ENCODE measurements at regions not wholly inside any gene's neighbourhood (a gene's known extent, or its start where the extent isn't known, plus 50 kb on each side); places are given as distances from the start of the nearest gene placed in this dataset.

GRCh38 chr6:55977959-55978665, 102.7 kb upstream of the BMP5 start:
- DNase-seq (ENCODE audit: low read depth): no peak
- no peak for TF ChIP-seq CTCF (conservative IDR thresholded peaks at IDR 0.05; ENCODE audit: low read depth, low read length)
- no peak overlapping the region for H3K4me3 ChIP-seq (ENCODE audit: low read depth, low read length)

GRCh38 chr6:55974688-55975087, 99.3 kb upstream of the BMP5 start:
- no peak for TF ChIP-seq CTCF (conservative IDR thresholded peaks at IDR 0.05; ENCODE audit: low read depth, low read length)
- no peak overlapping the region for H3K4me3 ChIP-seq (ENCODE audit: low read depth, low read length)
- DNase-seq (ENCODE audit: low read depth): no peak

GRCh38 chr6:55972091-55972490, 96.7 kb upstream of the BMP5 start:
- no peak for TF ChIP-seq CTCF (conservative IDR thresholded peaks at IDR 0.05; ENCODE audit: low read depth, low read length)
- DNase-seq (ENCODE audit: low read depth): no peak
- no peak overlapping the region for H3K4me3 ChIP-seq (ENCODE audit: low read depth, low read length)

GRCh38 chr6:55969526-55969925, 94.1 kb upstream of the BMP5 start:
- no peak for DNase-seq (ENCODE audit: low read depth)
- no peak overlapping the region for H3K4me3 ChIP-seq (ENCODE audit: low read depth, low read length)
- TF ChIP-seq CTCF (conservative IDR thresholded peaks at IDR 0.05; ENCODE audit: low read depth, low read length): no peak

GRCh38 chr6:55968926-55969325, 93.5 kb upstream of the BMP5 start:
- TF ChIP-seq CTCF (conservative IDR thresholded peaks at IDR 0.05; ENCODE audit: low read depth, low read length): no peak
- DNase-seq (ENCODE audit: low read depth): no peak
- H3K4me3 ChIP-seq (ENCODE audit: low read depth, low read length): no peak overlapping the region

- no peak for TF ChIP-seq CTCF (conservative IDR thresholded peaks at IDR 0.05; ENCODE audit: low read depth, low read length)
- no peak for DNase-seq (ENCODE audit: low read depth)
Observed at GRCh38 chr6:55964136-55964535, 88.7 kb upstream of the BMP5 start.

GRCh38 chr6:55963301-55963700, 87.9 kb upstream of the BMP5 start:
- DNase-seq (ENCODE audit: low read depth): peak; percentile 45
- no peak overlapping the region for H3K4me3 ChIP-seq (ENCODE audit: low read depth, low read length)
- TF ChIP-seq CTCF (conservative IDR thresholded peaks at IDR 0.05; ENCODE audit: low read depth, low read length): peak; percentile 70

More at GRCh38 chr6:55964136-55964535, 88.7 kb upstream of the BMP5 start:
- no peak overlapping the region for H3K4me3 ChIP-seq (ENCODE audit: low read depth, low read length)
